HG02981 (cell line): ENCODE measurements at regions not wholly inside any gene's neighbourhood (a gene's known extent, or its start where the extent isn't known, plus 50 kb on each side); places are given as distances from the start of the nearest gene placed in this dataset.
"Not testable (repeated sequence)": the region's sequence is repeated elsewhere in the genome, so short reads cannot be mapped to it uniquely, and the experiment has no call there.

Experiments used
- ATAC-seq: cut with Tn5 transposase; IDR thresholded peaks from one replicate; pipeline ENCODE4 v1.9.1; 2021; ENCODE audit warnings: mild to moderate bottlenecking, moderate library complexity; ENCODE audit not compliant: unreplicated experiment

DNA sequence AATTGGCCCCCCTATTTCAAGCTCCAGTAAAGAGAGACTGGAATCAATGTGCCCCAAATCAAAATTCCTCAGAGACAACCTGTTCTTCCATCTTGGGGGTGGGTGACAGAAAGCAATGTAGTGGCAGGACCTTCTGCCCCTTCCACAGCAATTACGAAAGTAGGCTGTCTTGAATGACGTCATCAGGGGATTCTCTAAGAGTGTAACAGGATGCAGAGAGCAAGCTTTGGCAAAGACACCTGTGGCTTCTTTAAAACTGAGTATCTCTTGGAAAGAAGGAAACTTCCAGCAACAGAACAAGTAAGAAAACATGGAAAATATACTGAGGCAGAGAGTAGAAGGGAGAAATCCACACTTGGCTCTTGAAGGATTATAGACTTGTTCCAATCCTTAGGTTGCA, 247.6 kb upstream of the PDE4D start:
- no peak for ATAC-seq

DNA sequence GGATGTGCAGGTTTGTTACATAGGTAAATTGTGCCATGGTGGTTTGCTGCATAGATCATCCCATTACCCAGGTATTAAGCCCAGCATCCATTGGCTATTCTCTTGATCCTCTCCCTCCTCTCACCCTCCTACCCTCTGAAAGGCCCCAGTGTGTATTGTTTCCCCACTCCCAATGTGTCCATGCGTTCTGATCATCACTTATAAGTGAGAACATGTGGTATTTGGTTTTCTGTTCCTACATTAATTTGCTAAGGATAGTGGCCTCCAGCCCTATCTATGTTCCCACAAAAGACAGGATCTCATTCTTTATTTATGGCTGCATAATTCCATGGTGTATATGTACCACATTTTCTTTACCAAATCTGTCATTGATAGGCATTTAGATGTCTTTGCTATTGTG, 243.3 kb upstream of the PDE4D start:
- no peak for ATAC-seq

GRCh38 chr5:60131504-60131903, 238.0 kb upstream of the PDE4D start:
- no peak for ATAC-seq

DNA sequence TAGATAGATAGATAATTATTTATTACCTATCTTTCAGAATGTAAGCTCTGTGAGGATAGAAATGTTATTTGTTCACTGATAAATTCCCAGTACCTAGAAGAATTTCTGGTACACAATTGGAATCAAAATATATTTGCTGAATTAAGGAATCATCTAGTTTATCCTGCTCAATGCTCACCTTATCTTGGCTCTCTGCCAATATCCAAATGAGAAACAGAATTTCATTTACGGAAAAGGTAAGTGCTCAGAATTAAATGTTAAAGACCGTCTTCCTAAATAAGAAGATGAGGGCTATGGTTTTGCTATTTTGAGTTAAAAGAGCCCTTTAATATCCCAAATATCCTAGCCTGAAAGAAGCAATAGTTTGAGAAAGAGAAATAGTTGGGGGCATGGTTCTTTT, 232.1 kb upstream of the PDE4D start:
- no peak for ATAC-seq

GRCh38 chr5:60102961-60103693, 209.6 kb upstream of the PDE4D start:
- ATAC-seq, result no peak

GRCh38 chr5:60101573-60101972, 208.0 kb upstream of the PDE4D start:
- no peak for ATAC-seq

DNA sequence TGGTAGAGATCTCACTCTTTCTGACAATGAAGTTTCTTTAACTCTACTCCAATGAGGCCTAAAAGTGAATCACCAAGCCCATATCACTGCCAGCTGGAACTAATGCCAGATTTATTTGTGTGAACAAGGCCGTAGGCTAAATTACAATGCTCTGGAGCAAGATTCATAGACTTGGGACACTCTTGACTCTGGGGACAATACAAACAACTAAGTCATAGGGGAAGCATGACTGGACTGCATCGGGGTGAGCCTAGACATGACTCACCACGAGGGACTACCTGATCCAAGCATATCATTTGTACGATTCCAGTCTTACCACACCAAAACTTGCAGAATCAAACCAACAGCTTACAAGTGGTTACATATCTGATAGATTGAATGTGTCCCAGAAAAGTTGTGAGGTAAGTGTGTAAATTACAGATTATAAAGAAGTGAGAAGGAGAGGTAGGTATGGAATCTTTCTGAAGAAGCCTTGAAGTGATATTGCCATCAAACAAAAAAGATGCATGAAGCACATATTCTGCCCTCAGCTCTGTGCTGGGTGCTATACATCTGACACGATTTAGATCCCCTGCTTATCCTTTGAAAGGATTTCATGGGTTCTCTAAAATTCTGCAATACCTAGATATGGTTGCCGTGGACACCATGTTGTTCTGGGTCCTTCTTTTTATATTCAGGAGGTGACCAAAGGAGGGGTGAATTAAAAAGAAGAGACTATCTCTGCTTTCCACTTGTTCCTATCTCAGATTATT, 199.3 kb upstream of the PDE4D start:
- ATAC-seq, result no peak

- no peak for ATAC-seq
These were observed 193.1 kb upstream of the PDE4D start for GRCh38 chr5:60086583-60086982.

DNA sequence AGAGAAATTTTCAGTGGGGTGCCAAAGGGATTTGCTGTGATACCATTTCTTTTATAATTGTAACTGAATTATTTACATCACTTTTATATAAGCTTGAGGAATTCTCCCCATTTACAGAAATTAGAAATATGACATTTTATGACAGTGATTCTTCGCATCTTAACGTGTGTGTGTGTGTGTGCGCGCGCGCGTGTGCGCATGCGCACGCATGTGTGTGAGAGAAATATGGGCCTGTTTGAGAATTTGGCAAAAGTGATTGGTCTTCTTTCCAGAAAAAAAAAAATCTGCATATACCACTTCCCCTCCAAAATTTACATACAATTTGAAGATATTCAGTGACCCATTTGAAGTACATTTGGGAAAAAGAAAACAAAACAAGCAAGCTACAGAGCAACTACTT, 190.7 kb upstream of the PDE4D start:
- no peak for ATAC-seq

- ATAC-seq, result no peak
These were observed 183.8 kb upstream of the PDE4D start for GRCh38 chr5:60077292-60077691.

DNA sequence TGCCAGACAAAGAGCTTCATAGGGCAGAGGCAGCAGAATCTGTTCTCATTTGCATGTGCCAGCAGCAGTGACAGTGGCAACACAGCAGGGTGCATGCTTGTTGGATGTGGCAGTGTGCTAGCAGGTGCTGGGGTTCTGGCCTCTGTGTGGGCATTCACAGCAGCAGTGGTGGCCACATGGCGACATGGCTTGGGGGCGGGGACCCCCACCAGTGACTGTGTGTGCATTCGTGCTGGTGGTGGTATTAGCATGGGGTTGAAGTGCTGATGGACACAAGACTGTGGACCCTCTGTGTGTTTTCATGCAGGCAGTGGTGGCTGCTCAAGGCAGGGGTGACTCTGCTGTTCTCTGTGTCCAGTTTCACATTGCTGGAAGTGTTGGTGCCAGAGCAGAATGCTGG, 183.2 kb upstream of the PDE4D start:
- no peak for ATAC-seq

GRCh38 chr5:60066502-60066901, 173.0 kb upstream of the PDE4D start:
- no peak for ATAC-seq

DNA sequence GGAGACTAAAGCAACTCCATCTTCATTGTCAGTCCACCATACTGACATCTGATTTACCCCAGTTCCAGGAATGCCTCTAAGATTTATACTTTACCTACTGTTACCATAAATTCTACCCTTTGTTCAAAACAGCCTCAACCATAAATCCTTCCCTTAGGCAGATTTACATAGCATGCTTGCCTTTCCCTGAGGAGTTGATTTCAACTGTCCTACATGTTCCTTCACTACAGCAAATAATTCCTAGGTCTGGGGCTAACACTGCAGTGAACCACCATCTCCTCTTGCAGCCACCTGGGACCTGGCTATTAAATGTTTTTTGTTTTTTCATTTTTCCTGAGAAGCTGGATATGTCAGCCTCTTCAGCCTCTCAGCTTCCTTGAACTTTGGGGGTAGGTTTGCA, 166.9 kb upstream of the PDE4D start:
- ATAC-seq, result no peak

DNA sequence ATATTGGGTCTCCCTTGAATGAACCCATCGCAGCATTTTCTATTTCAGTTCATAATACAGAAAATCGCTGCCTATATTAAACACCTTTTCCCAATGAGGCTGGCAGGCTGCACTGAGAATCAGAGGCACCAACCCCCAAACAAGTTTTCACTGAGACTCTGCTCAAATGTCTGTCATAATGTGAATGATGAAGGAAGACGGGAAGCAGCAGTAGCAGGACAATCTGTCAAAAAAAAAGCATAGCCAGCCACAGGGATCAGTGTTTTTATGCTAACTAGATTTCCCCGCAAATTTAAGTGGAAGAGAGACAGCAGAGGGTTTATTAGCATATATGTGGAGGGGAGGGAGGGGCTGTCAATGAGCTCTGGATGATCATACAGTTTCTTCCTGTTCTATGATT, 162.7 kb upstream of the PDE4D start:
- ATAC-seq, result no peak

DNA sequence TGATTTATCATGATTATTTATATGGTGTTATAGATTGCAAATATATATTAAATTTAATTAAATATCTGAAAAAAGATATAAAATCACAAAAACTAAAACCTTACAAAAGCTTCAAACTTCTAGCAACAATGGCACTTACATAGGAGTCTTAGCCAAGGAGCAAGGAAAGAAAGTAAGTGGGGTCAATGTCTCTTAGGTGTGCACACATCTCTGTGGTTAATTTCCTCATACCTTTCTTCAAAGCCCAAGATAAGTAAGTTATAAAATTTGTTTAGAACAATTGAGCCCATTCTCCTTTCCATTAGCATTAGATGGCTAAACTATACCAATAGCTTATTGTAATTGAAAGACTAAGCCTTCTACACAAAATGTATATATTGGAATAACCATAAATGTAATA, 161.6 kb upstream of the PDE4D start:
- no peak for ATAC-seq

DNA sequence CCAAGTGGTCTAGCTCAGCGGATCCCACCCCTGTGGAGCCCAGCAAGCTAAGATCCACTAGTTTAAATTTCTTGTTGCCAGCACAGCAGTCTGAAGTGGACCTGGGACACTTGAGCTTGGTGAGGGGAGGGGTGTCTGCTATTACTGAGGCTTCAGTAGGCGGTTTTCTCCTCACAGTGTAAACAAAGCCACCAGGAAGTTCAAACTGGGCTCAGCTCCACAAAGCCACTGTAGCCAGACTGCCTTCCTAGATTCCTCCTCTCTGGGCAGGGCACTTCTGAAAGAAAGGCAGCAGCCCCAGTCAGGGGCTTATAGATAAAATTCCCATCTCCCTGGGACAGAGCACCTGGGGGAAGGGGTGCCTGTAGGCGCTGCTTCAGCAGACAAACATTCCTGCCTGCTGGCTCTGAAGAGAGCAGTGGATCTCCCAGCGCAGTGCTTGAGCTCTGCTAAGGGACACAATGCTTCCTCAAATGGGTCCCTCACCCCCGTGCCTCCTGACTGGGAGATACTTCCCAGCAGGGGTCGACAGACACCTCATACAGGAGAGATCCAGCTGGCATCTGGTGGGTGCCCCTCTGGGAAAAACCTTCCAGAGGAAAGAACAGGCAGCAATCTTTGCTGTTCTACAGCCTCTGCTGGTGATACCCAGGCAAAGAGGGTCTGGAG, 148.6 kb upstream of the PDE4D start:
- not testable (repeated sequence) for ATAC-seq

- not testable (repeated sequence) for ATAC-seq
These were observed 148.0 kb upstream of the PDE4D start for GRCh38 chr5:60041508-60041907.

DNA sequence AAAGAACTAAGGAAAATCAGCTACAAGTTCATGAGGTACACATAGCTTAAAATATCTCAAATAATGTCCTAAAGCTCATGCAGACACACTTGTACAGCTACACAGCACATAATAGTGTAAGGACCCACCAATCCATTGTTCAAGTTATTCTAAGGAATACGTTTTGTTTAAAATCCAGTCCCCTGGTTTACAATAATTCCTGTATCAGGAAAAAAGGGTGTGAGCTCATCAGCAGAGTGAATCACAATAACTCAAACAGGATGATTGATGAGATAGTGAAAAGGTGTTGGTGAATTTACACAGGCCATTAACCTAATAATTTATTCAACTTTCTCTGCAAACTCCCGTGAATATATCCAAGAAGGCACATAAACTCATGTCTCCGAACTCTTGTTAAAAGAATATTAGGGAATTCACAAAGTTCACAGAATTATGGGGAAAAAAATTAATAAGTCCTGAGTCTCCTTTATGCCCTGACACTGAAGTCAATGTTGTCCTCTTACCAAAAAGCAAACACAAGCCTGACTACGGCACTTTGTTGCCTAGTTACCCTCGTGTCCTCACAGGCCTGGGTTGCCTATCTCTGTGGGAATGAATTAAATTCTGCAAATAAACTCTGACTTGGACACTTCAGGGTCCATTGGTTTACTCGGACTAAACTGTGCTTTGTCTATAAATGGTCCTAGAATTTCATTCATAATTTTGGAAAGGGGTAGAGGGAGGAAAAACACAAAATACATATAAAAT, 142.8 kb upstream of the PDE4D start:
- no peak for ATAC-seq

DNA sequence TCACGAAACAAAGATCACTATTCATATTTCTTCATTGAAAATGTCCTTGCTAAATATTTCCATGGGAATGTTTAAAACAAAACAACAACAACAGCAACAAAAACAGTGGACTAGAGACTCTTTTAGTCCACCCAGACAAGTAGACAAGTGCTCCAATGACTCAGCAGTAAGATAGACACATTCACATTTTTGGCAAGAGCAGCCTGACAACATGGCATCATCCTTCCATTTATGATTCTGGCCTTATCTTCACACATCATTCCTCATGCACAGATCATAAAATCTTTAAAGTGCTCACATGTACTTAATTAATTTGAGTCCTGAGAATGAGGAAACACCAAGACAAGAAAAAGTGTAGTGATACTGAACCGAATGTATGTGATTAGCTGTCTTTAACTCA, 132.6 kb upstream of the PDE4D start:
- ATAC-seq, result no peak

DNA sequence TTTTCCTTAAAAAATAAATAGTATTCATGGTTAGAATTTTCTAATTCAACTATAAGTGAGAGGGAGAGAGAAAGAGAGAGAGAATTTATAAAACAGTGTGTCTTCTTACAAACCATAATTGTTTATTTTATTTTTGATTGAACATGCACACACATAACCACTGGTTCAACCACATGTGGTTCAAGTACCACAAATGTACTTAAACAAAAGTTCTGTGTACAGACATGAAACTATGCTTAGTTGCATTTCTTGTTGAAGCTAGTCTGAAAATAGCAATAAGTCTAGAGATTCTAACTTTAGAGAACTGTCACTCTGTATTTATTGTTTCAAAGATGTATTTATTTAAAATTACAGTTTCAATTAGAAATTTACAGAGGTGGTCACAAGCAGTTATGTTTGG, 130.6 kb upstream of the PDE4D start:
- no peak for ATAC-seq

- no peak for ATAC-seq
These were observed 129.7 kb upstream of the PDE4D start for GRCh38 chr5:60023255-60023654.
